Keratinocyte (primary cell): ENCODE measurements at regions not wholly inside any gene's neighbourhood (a gene's known extent, or its start where the extent isn't known, plus 50 kb on each side); places are given as distances from the start of the nearest gene placed in this dataset.

ENCODE experiments used
- CTCF ChIP-seq, 3 experiments: IDR thresholded peaks in 1 of 3; conservative IDR thresholded peaks in 1 of 3; optimal IDR thresholded peaks in 1 of 3; 2 replicates in 2 of 3; 3 replicates in 1 of 3; pipeline versions ENCODE3 to v1.5.1; 2011; ENCODE audit warnings: low read length in 3 of 3, mild to moderate bottlenecking in 3 of 3, moderate library complexity in 2 of 3, control low read depth in 1 of 3, inconsistent platforms in 1 of 3; ENCODE audit not compliant: insufficient read depth in 2 of 3; ENCODE audit errors: extremely low read depth in 1 of 3
- EZH2 ChIP-seq: IDR thresholded peaks from one replicate; pipeline ENCODE4 v1.6.1; 2012; ENCODE audit warnings: inconsistent platforms, mild to moderate bottlenecking, low read length, moderate library complexity

GRCh38 chr4:100963627-100964026, 383.7 kb downstream of the PPP3CA start:
- TF ChIP-seq CTCF (optimal IDR thresholded peaks at IDR 0.05 in 1 of 3, IDR thresholded peaks at IDR 0.05 in 1 of 3, conservative IDR thresholded peaks at IDR 0.05 in 1 of 3; ENCODE audit: extremely low read depth in 1 of 3, insufficient read depth in 2 of 3, low read length in 3 of 3) (no peak), EZH2 (no peak)
